IPS-NIHi11 (cell line): ENCODE measurements at regions not wholly inside any gene's neighbourhood (a gene's known extent, or its start where the extent isn't known, plus 50 kb on each side); places are given as distances from the start of the nearest gene placed in this dataset.
A peak's percentile ranks its signal among the peaks of the same experiment; 100 is the strongest.

Experiments used
- DNase-seq: peaks from one replicate; pipeline ENCODE4 v3.0.0; 2012; ENCODE audit warnings: mixed read lengths, low spot score

DNA sequence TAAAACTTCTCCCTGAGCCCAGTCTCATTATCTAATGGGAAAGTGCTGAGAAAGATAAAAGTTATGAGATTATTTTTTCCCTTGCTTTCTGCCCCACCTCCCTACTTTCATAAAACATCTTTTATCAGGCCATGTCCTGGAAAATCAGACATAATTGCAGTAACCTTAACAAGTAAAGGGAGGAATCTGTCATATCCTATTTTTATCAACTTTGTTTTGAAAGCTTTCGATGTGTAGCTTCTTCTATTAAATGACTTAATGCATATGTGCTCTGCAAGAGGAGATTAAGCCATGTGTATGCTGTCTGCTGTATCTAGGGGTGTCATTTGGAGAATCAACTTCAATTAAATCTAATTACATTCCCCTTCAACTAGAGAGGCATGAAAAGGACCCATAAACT is 408.9 kb downstream of the CBLN4 start:
- no peak for DNase-seq

DNA sequence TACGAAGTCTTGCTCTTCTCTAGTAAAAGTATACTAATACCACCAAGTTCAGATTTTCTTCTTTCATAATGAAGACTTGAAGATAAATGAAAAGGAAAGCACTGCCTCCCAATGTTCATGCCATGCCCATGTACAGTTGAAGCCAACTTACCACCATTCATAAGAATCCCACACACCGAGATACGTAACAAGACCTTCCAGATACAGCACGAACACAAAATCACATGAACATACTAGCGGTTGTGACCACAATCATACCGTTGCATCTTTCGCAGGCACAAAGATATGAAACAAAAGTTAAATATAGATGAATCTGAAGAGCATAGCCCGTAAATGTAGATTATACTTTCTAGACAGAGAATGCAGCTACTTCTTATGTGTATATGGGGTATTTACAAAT is 412.5 kb downstream of the CBLN4 start:
- no peak for DNase-seq

DNA sequence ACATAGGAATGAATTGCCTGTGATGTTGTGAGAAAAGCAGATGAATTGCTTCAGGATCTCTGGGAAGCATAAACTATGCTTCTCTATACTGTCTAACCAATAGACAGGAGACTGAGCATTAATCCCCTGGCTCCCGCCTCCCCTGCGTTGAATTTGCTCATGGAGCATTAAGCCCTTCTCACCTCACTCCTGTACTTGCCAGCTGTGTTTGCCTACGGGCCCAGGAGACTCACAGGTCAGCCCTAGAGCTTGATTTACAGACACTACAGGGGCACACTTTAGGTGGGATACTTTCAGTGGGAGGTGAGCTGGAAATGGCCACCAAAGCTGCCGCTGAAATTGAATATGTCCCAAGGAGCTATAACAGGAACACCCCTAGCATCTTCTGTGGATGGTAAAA is 418.7 kb downstream of the CBLN4 start:
- peak; percentile 6 for DNase-seq

DNA sequence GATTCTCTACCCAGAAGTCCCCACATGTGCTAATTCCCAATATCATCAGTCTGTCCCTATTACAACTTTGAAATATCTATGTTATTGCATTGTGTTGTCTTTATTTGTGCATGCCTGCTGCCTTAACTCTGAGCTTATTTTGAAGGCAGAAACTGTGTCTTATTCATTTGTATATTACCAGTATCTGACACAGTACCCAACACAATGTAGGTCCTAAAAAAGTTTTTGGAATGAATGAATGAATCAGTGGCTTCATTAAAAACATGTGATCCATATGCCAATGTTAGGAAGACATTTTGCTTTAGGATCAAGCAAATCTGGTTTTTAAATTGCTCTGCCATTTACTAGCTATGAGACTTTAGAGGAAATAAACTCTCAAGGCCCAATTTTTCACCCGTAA is 420.4 kb downstream of the CBLN4 start:
- DNase-seq: no peak

GRCh38 chr20:55584307-55584706 is 421.0 kb downstream of the CBLN4 start:
- DNase-seq: no peak

GRCh38 chr20:55583036-55583435 is 422.3 kb downstream of the CBLN4 start:
- DNase-seq: no peak

- no peak for DNase-seq
Observed at GRCh38 chr20:55582498-55582897, 422.8 kb downstream of the CBLN4 start.

DNA sequence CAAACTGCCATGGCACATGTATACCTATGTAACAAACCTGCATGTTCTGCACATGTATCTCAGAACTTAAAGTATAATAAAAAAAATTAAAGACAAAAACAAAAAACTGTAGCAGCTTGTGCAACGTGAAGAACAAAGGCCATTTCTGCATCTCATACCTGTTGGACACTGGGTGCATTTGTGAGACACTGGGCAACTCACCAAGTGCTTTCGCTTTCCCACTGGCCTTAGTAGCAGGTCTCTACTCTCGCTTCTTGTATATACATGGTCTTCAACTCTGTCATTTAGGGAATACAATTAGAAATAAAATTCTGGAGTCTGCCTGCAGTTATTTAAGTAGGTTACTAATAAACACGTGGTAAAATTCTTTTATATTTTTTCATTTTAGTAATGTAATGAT is 423.8 kb downstream of the CBLN4 start:
- DNase-seq: no peak

DNA sequence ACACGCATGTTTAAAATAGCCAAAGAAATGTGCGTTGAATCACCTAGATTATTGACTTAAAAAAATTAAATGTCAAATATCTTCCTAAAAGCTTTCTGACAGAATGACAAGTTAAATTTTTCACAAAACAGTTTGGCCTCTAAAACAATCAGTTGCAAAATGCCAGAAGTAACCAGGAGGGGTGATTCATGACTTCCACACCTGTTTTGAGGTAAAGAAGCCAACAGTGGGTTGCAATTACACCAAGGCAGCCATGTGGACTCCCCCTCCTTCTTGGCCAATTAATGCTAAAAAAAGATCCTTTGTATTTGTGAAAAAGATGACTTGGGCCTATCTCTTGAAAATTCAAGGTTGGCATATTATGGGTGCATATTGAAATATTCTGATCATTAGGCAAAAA is 424.8 kb downstream of the CBLN4 start:
- DNase-seq: no peak

GRCh38 chr20:55579802-55580201 is 425.5 kb downstream of the CBLN4 start:
- no peak for DNase-seq

DNA sequence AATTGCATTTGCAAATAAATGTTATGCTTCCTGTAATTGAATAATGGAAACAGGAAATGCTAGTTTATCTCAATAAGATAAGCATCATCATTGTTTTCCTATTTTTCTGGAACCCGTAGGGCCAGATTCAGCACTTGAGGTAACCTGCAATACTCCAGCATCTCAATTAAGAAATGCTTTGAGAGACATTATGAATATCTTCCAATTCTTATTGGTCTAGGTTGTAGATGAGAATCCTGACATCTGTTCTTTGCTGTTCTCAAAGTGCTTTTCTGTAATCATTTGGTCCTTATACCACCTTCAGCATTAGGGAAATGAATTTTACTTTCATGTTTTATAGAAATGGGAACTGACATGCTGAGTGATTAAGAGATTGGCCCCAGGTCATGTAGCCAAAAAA is 428.3 kb downstream of the CBLN4 start:
- no peak for DNase-seq

- DNase-seq: no peak
Observed at GRCh38 chr20:55569084-55569483, 436.2 kb downstream of the CBLN4 start.

DNA sequence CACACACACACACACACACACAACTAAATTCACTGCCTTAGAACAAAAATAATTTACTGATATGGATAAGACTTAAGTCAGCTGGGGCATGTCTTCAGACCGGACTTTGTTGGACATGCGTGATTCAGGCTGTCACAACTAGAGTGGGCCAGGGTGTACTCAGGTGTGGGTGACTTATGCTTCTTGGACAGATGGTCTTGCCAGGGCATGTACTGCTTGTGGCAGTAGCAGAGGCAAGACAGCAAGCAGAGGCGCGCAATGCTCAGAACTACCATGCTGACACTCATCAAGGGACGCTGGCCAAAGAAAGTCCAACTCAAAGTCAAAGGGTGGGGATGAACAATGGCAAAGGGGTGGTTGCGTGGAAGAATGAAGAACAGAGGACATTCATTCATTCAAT is 437.5 kb downstream of the CBLN4 start:
- DNase-seq: no peak

- no peak for DNase-seq
Observed at GRCh38 chr20:55565096-55565773, 440.1 kb downstream of the CBLN4 start.

DNA sequence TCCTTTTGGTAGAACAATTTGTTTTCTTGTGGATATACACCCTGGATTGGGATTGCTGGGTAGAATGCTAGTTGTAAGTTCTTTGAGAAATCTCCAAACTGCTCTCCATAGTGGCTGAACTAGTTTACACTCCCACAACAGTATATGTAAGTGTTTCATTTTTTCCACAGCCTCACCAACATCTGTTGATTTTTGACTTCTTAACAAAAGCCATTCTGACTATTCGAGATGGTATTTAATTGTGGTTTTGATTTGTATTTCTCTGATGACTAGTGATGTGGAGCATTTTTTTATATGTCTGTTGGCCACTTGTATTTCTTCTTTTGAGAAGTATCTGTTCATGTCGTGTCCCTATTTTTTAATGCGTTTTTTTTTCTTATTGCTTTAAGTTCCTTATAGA is 444.1 kb downstream of the CBLN4 start:
- no peak for DNase-seq

DNA sequence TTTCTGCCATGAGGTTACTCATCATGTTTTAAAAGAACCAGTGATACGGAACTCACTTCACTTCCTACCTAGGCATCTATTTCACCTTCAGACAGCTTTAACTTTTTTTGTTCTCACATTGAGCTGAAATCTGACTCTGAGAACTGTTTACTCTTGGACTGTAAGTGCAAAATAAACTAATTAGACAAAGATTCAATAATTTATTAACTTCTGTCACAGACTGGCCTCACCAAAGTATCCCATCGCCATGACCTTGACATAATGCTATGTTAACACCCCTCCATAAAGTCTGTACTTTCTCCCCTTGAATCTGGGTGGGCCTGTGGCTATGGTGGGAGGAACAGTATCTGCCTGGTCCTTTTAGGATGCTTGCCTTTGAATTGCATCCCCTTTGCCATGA is 448.1 kb downstream of the CBLN4 start:
- DNase-seq: no peak

DNA sequence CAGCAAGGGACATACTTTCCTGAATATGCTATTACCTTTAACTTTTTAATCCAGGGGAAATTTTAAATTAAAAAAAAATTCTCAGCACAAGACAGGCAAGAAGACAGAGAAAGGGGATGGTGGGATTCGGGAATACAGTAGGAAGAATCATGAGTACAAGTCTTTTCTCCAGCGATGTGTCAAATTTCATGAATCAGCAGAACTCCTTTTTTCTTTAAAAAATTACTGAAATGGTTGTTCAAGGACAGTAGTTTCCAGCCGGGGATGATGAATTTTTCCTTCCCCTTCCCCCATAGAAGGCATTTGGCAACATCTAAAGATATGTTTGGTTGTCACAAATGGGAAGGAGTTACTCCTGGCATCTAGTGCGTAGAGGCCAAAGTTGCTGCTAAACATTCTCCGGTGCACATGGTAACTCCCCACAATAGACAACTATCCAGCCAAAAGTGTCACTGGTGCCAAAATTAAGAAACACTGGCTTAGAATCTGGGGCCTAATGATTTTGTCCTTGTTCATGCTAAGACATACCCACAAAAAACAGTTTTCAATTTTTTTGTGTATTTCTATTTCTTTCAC is 450.2 kb downstream of the CBLN4 start:
- DNase-seq: no peak

DNA sequence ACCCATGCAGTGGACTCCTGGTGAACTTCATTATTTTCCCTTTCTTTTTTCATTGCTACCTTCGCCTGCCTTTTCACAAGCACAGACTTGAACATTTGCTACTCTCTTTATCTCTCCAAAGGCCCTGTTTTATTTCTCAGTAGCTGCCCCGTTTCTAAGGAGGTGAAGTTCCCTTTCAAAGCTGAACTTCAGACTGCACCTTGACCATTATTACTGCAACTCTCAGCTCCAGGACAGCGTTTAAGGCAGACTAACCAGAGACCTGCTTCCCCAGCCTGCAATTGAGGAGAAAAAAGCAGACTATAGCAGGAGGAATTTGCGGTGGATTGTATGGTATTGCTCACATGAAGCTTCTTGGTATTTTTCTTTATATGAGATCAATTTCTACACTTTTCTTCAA is 460.7 kb downstream of the CBLN4 start:
- DNase-seq: no peak

GRCh38 chr20:55540486-55540885 is 464.8 kb downstream of the CBLN4 start:
- no peak for DNase-seq

GRCh38 chr20:55540013-55540412 is 465.3 kb downstream of the CBLN4 start:
- no peak for DNase-seq

GRCh38 chr20:55538261-55538908 is 466.9 kb downstream of the CBLN4 start:
- DNase-seq: no peak

DNA sequence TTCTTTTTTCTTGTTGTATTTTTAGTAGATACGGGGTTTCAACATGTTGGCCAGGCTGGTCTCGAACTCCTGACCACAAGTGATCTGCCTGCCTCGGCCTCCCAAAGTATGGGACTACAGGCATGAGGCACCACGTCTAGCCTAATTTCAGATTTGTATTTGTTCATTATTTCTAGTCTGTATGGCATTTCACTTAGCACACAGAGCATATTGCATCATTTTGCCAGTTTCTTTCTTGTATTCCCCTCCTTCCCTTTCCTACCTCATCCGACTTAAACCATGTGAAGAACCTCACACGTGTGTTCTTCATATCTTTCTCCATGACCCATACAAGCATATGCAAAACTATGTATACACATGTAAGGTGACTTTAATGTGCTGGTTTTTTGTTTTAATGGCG is 470.0 kb downstream of the CBLN4 start:
- no peak for DNase-seq

- DNase-seq: no peak
Observed at GRCh38 chr20:55533632-55534031, 471.7 kb downstream of the CBLN4 start.

- no peak for DNase-seq
Observed at GRCh38 chr20:55530763-55531162, 474.6 kb downstream of the CBLN4 start.
